Motor neuron (in vitro differentiated cells): ENCODE measurements at regions not wholly inside any gene's neighbourhood (a gene's known extent, or its start where the extent isn't known, plus 50 kb on each side); places are given as distances from the start of the nearest gene placed in this dataset.
"Not testable (repeated sequence)": the region's sequence is repeated elsewhere in the genome, so short reads cannot be mapped to it uniquely, and the experiment has no call there.

Experiments
- ATAC-seq, 8 experiments: fragments of 200-7000 bp; cut with Tn5 transposase; replicated peaks in 6 of 8; 2 replicates each; pipeline ENCODE4 v1.8.0; 2021; ENCODE audit warnings: mild to moderate bottlenecking in 8 of 8, moderate library complexity in 8 of 8
- H3K27ac ChIP-seq, 2 donors: fragments of 250-450 bp; sonication (Bioruptor Pico); 2 replicates each; pipeline ENCODE4 v1.9.0; 2021; ENCODE audit warnings: antibody characterized with exemption in 2 of 2, mild to moderate bottlenecking in 2 of 2, moderate library complexity in 1 of 2
- H3K4me1 ChIP-seq, 2 donors: fragments of 250-450 bp; sonication (Bioruptor Pico); replicated peaks in 1 of 2; 2 replicates each; pipeline ENCODE4 v1.6.1; 2021; ENCODE audit warnings: antibody characterized with exemption in 2 of 2, mild to moderate bottlenecking in 2 of 2, moderate library complexity in 1 of 2
- H3K4me3 ChIP-seq, 5 donors: fragments of 250-450 bp; sonication (Bioruptor Pico); 2 replicates each; pipeline ENCODE4 v1.9.0; 2021; ENCODE audit warnings: antibody characterized with exemption in 5 of 5, mild to moderate bottlenecking in 5 of 5, moderate library complexity in 4 of 5
- WGBS, 10 experiments: fragments of 450-650 bp; shearing (Covaris generic); methylation state at CpG; one replicate each; pipeline ENCODE4 v1.0.0; 2022; 5-methylcytosine and 5-hydroxymethylcytosine counted together
- in situ Hi-C, 9 experiments: fragments of 400-800 bp; cut with MboI; loops; one replicate each; pipeline ENCODE4 v1.15.0; 2021; ENCODE audit warnings: low sequenced_read_pairs in 9 of 9, low pct_unique_long_range_greater_than_20kb in 2 of 9; ENCODE audit not compliant: unreplicated experiment in 9 of 9

- 63 to 96% (median 78%) methylated on average over 4 to 7 of the region's 7 CpGs; no CpG with 5 or more reads in 2 of the 10 experiments for whole genome bisulfite sequencing, 10 experiments
- H3K27ac ChIP-seq, H3K4me3 ChIP-seq, H3K4me1 ChIP-seq, ATAC-seq, in situ Hi-C loops: not testable (repeated sequence)
Measured at GRCh38 chr1:29604796-29605195, 368.5 kb downstream of the PTPRU start.

DNA sequence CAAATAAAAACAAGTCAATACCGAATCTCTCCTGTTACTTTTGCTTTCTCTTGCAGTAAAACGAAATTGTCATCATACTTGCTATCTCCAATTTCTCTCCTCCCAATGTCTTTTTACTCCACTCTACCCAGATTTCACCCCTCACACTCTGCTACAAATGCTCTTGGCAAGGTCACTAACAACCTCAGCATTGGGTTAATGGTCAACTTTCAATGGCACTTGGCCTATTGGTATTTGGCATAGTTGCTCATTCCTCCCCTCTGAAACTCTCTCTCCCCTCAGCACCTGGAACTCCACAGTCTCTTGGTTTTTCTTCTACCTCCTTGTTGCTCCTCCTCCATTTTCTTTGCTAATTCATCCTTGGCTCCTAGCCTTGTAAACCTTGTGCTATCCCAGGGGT lies 367.3 kb downstream of the PTPRU start:
- in situ Hi-C loops: no loop called here
- 20 to 81% (median 59%) methylated on average over 1 to 2 of the region's 2 CpGs; no CpG with 5 or more reads in 2 of the 10 experiments for WGBS, 10 experiments

GRCh38 chr1:29602203-29602602 lies 365.9 kb downstream of the PTPRU start:
- no peak overlapping the region for H3K4me3 ChIP-seq
- ATAC-seq: no peak
- no peak overlapping the region for H3K27ac ChIP-seq
- WGBS, 10 experiments: 47 to 96% (median 93%) methylated on average over 2 to 3 of the region's 3 CpGs; no CpG with 5 or more reads in 5 of the 10 experiments
- H3K4me1 ChIP-seq: no peaks in the 10 kb centered on the region
- in situ Hi-C loops: no loop called here

More for the DNA sequence above, 367.3 kb downstream of the PTPRU start:
- no peak overlapping the region for H3K27ac ChIP-seq
- ATAC-seq: no peak
- no peaks in the 10 kb centered on the region for H3K4me1 ChIP-seq
- no peak overlapping the region for H3K4me3 ChIP-seq

DNA sequence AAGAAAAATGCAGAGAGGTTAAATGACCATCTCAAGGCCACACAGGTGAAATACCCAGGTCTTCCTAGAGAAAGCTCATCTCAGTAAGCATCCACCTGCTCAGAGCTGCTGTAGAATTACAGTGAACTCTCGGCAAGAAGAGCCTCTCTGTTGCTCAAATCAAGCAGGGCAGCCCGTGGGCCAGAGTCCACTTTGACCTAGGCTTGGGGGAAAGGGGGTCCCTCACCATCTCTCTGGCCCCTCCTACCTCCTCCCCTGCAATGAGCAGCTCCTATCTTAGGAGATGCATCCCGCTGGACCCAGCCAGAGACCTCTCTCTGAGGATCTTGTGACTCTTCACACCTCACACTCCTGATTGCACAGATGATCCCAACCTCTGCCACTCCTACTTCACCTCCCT lies 364.7 kb downstream of the PTPRU start:
- ATAC-seq: no peak
- Histone ChIP-seq H3K4me3 (no peak overlapping the region), H3K4me1 (no peaks in the 10 kb centered on the region), H3K27ac (no peak overlapping the region)
- in situ Hi-C loops: no loop called here
- 0 to 100% (median 53%) methylated on average over 1 to 3 of the region's 3 CpGs; no CpG with 5 or more reads in 3 of the 10 experiments for WGBS, 10 experiments

GRCh38 chr1:29599826-29600225 lies 363.5 kb downstream of the PTPRU start:
- no peak for ATAC-seq
- in situ Hi-C loops: no loop called here
- 0 to 83% (median 67%) methylated on average over 1 to 3 of the region's 3 CpGs; no CpG with 5 or more reads in 5 of the 10 experiments for WGBS, 10 experiments
- Histone ChIP-seq H3K4me1 (no peaks in the 10 kb centered on the region), H3K4me3 (no peak overlapping the region), H3K27ac (no peak overlapping the region)

DNA sequence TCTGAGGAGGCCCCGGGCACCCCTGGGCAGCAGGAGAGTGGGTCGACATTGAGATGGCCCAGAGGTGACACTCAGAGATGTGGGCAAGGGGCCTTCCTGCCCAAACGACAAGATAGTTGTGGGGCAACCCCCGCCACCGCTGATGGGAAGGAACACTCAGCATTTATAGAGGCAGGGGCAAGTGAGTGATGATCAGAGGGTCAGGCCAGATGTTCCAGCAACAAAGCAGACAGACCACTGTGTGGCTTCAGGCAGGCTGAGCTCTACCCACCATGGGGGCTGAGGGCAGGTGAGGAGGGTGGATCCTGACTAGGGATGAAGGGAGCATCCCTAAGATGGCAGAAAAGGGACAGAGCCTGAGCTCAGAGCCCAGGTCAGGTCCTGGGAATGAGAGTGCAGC lies 362.7 kb downstream of the PTPRU start:
- in situ Hi-C loops: no loop called here
- Histone ChIP-seq H3K4me3 (no peak overlapping the region), H3K27ac (no peak overlapping the region), H3K4me1 (no peaks in the 10 kb centered on the region)
- WGBS, 10 experiments: 67 to 93% (median 92%) methylated on average over 1 to 5 of the region's 5 CpGs; no CpG with 5 or more reads in 7 of the 10 experiments
- ATAC-seq: no peak

DNA sequence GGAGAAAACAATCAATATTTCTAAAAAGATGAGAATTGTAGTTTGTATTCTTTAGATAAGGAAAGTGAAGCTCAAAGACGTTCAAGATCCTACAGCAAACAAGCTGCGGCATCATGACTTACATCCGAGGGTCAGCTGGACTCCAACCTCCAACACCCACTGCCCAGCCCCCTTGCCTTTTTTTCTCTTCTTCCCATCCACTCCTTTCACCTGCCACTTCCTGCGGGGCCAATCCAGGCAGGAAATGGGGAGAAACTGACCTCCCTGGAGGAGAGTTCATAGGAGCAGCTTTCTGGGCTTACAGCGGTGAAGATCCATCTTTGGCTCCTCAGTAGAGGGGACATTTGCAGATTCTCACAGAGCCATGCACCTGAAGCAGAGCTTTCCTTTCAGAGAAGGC lies 361.5 kb downstream of the PTPRU start:
- WGBS, 10 experiments: 54 to 93% (median 81%) methylated on average over 1 to 5 of the region's 5 CpGs
- no peak for ATAC-seq
- no peaks in the 10 kb centered on the region for H3K4me1 ChIP-seq
- no peak overlapping the region for H3K27ac ChIP-seq
- in situ Hi-C loops: no loop called here
- no peak overlapping the region for H3K4me3 ChIP-seq

GRCh38 chr1:29593601-29594382 lies 357.5 kb downstream of the PTPRU start:
- Histone ChIP-seq H3K27ac (no peak overlapping the region), H3K4me3 (no peak overlapping the region), H3K4me1 (no peaks in the 10 kb centered on the region)
- in situ Hi-C loops: no loop called here
- ATAC-seq: peak in 1 of 8 experiments; percentile 10
- 20 to 100% (median 65%) methylated on average over 1 to 3 of the region's 4 CpGs; no CpG with 5 or more reads in 5 of the 10 experiments for WGBS, 10 experiments

DNA sequence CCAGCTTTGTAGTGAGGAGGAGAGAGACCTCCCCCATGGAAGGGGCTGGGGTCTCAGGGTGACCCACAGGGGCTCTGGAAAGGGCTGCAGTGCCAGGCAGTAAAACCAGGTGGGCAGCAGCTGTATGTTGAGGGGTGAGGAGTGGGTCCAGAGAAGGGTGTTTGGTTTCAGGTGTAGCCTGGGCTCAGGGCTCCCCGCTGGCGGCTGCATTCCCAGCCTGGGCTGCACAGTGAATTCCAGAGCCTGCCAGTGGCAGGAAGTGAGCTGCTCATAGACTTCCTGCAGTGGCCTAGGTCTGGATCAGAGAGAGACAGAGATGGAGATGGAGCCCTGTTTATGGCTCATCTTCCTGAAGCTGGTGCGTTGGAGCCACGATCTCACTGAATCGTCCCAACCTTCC lies 356.4 kb downstream of the PTPRU start:
- H3K4me3 ChIP-seq: no peak overlapping the region
- no peak overlapping the region for H3K27ac ChIP-seq
- H3K4me1 ChIP-seq: no peaks in the 10 kb centered on the region
- WGBS, 10 experiments: 25 to 90% (median 57%) methylated on average over 2 to 3 of the region's 5 CpGs; no CpG with 5 or more reads in 6 of the 10 experiments
- in situ Hi-C loops: no loop called here
- ATAC-seq: peak in 1 of 8 experiments; percentile 9

DNA sequence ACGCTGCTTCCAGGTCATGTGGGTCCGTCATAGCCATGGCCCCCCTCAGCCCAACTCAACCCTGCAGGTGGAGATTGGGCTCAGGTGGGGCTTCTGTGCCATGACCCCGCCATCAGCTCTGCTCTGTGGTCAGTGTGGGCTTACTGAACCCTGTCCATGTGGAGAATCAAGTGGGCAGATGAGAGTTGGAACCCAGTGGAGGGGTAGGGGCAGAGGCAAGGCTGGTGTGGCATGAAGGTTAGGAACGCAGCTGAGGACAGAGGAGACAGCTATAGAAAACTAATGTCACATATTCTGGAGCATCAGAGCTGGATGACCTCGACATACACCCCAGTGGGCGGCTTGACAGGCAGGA lies 355.9 kb downstream of the PTPRU start:
- no peak overlapping the region for H3K4me3 ChIP-seq
- 60 to 100% (median 93%) methylated on average over 1 to 4 of the region's 6 CpGs; no CpG with 5 or more reads in 5 of the 10 experiments for WGBS, 10 experiments
- in situ Hi-C loops: no loop called here
- no peaks in the 10 kb centered on the region for H3K4me1 ChIP-seq
- no peak for ATAC-seq
- H3K27ac ChIP-seq: no peak overlapping the region

DNA sequence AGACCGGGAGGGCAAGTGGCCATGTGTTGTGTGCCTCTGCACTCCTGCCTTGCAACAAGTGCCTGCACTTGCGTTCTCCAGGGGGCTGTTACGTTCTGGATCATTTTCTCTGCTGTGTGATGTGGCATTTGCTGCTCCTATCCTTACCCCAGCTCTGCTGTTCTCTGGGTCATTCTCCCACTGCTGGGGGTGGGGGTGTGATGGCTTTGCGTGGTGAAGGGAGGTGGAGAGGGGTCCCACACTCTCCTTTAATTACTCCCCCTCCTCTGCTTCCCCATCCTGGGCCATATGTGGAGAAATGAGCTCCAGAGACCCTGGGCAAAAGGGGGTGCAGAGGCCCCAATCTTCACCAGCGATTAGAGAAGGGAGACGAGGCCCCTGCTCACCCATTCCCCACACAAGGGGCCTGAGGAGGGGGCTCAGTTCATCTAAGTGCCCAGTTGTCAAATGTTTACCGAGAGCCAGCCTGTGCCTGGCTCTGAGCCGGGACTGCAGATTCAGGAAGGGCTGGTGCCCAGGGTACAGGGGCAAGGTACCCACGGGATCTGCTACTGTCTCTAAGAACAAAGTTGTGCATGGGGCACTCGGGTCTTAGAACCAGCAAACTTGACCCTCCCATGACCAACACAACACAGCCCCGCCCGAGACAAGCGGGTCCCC lies 355.4 kb downstream of the PTPRU start:
- in situ Hi-C loops: no loop called here
- Histone ChIP-seq H3K4me3 (no peak overlapping the region), H3K4me1 (no peaks in the 10 kb centered on the region), H3K27ac (no peak overlapping the region)
- ATAC-seq: no peak
- 43 to 79% (median 73%) methylated on average over 2 to 8 of the region's 13 CpGs; no CpG with 5 or more reads in 5 of the 10 experiments for WGBS, 10 experiments

GRCh38 chr1:29590583-29591565 lies 354.6 kb downstream of the PTPRU start:
- no peak for ATAC-seq
- in situ Hi-C loops: no loop called here
- no peak overlapping the region for H3K27ac ChIP-seq
- WGBS, 10 experiments: 7 to 100% (median 59%) methylated on average over 1 to 10 of the region's 10 CpGs; no CpG with 5 or more reads in 2 of the 10 experiments
- no peak overlapping the region for H3K4me3 ChIP-seq
- H3K4me1 ChIP-seq: no peaks in the 10 kb centered on the region

- ATAC-seq, H3K4me1 ChIP-seq, H3K27ac ChIP-seq, in situ Hi-C loops, H3K4me3 ChIP-seq: not testable (repeated sequence)
- WGBS, 10 experiments: 37 to 100% (median 86%) methylated on average over 1 to 3 of the region's 3 CpGs; no CpG with 5 or more reads in 3 of the 10 experiments
Measured at GRCh38 chr1:29589716-29590115, 353.4 kb downstream of the PTPRU start.
